GM23248 (cell line): ENCODE measurements at regions not wholly inside any gene's neighbourhood (a gene's known extent, or its start where the extent isn't known, plus 50 kb on each side); places are given as distances from the start of the nearest gene placed in this dataset.

ENCODE experiments used
- DNase-seq: peaks from one replicate; pipeline ENCODE4 v3.0.0-alpha.2; 2015
- H2AFZ ChIP-seq: fragments of 200-600 bp; sonication (generic); 2 replicates; pipeline ENCODE4 v1.6.1; 2016; ENCODE audit warnings: antibody characterized with exemption
- H3F3A ChIP-seq: fragments of 200-600 bp; sonication (generic); 2 replicates; pipeline ENCODE4 v1.6.1; 2016; ENCODE audit warnings: mild to moderate bottlenecking, antibody characterized with exemption, mixed run types; ENCODE audit not compliant: insufficient read depth
- H3K27ac ChIP-seq: fragments of 200-600 bp; sonication (generic); 2 replicates; pipeline ENCODE4 v1.5.1; 2016; ENCODE audit warnings: mild to moderate bottlenecking
- H3K27me3 ChIP-seq: fragments of 200-600 bp; sonication (generic); replicated peaks from 2 replicates; pipeline ENCODE4 v1.6.1; 2016; ENCODE audit warnings: mild to moderate bottlenecking; ENCODE audit not compliant: insufficient read depth
- H3K36me3 ChIP-seq: fragments of 200-600 bp; sonication (generic); 2 replicates; pipeline ENCODE4 v1.6.1; 2016; ENCODE audit warnings: low read depth, mild to moderate bottlenecking
- H3K4me1 ChIP-seq: fragments of 200-600 bp; sonication (generic); 2 replicates; pipeline ENCODE4 v1.6.1; 2016; ENCODE audit warnings: mild to moderate bottlenecking; ENCODE audit not compliant: insufficient read depth
- H3K4me2 ChIP-seq: fragments of 200-600 bp; sonication (generic); one replicate; pipeline ENCODE4 v1.6.1; 2016; ENCODE audit warnings: mild to moderate bottlenecking; ENCODE audit not compliant: unreplicated experiment
- H3K4me3 ChIP-seq: fragments of 200-600 bp; sonication (generic); 2 replicates; pipeline ENCODE4 v1.5.1; 2016; ENCODE audit warnings: mild to moderate bottlenecking
- H3K79me2 ChIP-seq: fragments of 200-600 bp; sonication (generic); 2 replicates; pipeline ENCODE4 v1.6.1; 2016; ENCODE audit warnings: mild to moderate bottlenecking; ENCODE audit not compliant: insufficient read depth
- H3K9ac ChIP-seq: fragments of 200-600 bp; sonication (generic); 2 replicates; pipeline ENCODE4 v1.6.1; 2016; ENCODE audit warnings: mild to moderate bottlenecking
- H3K9me2 ChIP-seq: fragments of 200-600 bp; sonication (generic); 2 replicates; pipeline ENCODE4 v1.6.1; 2016; ENCODE audit warnings: mixed run types, mild to moderate bottlenecking, moderate library complexity; ENCODE audit not compliant: insufficient read depth
- H3K9me3 ChIP-seq: fragments of 200-600 bp; sonication (generic); one replicate; pipeline ENCODE4 v1.6.1; 2017; ENCODE audit warnings: low read depth
- H4K20me1 ChIP-seq: fragments of 200-600 bp; sonication (generic); 2 replicates; pipeline ENCODE4 v1.6.0; 2016; ENCODE audit not compliant: insufficient read depth
- EZH2 ChIP-seq: fragments of 200-600 bp; sonication (generic); IDR thresholded peaks from 2 replicates; pipeline ENCODE4 v1.6.1; 2018; ENCODE audit warnings: antibody characterized with exemption, mild to moderate bottlenecking; ENCODE audit not compliant: insufficient read depth, poor library complexity, severe bottlenecking
- EZH2phosphoT487 ChIP-seq: fragments of 200-600 bp; sonication (generic); IDR thresholded peaks from 2 replicates; pipeline ENCODE4 v1.6.1; 2018; ENCODE audit warnings: antibody characterized with exemption, moderate library complexity, mild to moderate bottlenecking, low read depth; ENCODE audit not compliant: insufficient read depth
- WGBS, 2 experiments: methylation state at CpG; one replicate each; pipeline ENCODE4 v1.1.6; 2015 to 2017; ENCODE audit warnings: low lambda C conversion rate in 2 of 2, low coverage in 1 of 2; ENCODE audit errors: missing lambda C conversion rate in 2 of 2; 5-methylcytosine and 5-hydroxymethylcytosine counted together
- in situ Hi-C: fragments of 300-500 bp; cut with MboI; formaldehyde crosslinking; loops from 2 replicates; pipeline ENCODE4 v1.15.0; 2020

DNA sequence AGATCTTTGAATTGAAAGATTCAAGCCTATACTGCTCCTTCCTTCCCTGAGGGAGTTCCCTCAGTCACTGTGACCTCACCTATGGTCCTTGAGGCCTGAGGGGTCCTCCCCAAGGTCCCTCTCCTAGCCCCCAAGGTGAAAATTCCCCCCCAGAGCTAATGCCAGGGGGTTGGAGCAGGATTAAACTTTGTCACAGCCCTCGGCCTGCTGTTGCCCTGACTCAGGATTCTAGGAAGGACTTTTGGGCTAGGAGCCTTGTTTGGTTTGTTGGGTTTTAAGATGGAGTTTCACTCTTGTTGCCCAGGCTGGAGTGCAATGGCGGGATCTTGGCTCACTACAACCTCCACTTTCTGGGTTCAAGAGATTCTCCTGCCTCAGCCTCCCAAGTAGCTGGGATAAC, 123.2 kb downstream of the C5orf15 start:
- in situ Hi-C loops = no loop called here
- Histone ChIP-seq H3K27me3 (peaks cover 20% of the 10 kb centered on the region), H3K36me3 (no peaks in the 10 kb centered on the region), H3K27ac (no peak overlapping the region), H3K9me3 (no peaks in the 10 kb centered on the region), H2AFZ (no peak overlapping the region), H3F3A (no peaks in the 10 kb centered on the region), H3K79me2 (no peaks in the 10 kb centered on the region), H4K20me1 (no peaks in the 10 kb centered on the region), H3K4me3 (no peak overlapping the region), H3K4me2 (no peak overlapping the region), H3K4me1 (no peaks in the 10 kb centered on the region), H3K9ac (no peak overlapping the region), H3K9me2 (no peaks in the 10 kb centered on the region)
- TF ChIP-seq EZH2 = no peak
- no peak for TF ChIP-seq EZH2phosphoT487
- 37 to 44% methylated on average over 2 of the region's 2 CpGs for WGBS, 2 experiments
- no peak for DNase-seq

DNA sequence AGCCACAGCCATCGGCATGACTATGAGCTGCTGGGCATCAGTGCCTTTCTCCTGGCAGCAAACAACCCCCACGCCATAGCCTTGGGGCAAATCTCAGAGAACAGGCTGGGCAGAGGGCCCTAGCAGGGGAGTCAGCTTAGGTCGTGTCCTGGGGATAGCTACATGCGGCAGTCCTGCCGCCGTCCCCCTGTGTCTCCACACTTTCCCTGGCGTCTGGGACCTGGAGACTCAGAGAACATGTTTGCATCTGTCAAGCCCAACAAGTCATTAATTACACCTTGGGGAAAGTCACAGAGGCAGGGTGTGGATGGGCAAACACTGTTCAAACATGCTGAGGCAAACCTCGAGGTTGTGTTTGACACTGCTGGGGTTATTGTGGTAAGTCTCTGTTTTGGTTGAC, 123.6 kb downstream of the C5orf15 start:
- Histone ChIP-seq H3F3A (no peaks in the 10 kb centered on the region), H3K4me3 (no peak overlapping the region), H3K4me1 (no peaks in the 10 kb centered on the region), H3K27me3 (peaks cover 20% of the 10 kb centered on the region), H3K36me3 (no peaks in the 10 kb centered on the region), H3K79me2 (no peaks in the 10 kb centered on the region), H3K9me3 (no peaks in the 10 kb centered on the region), H3K27ac (no peak overlapping the region), H3K9ac (no peak overlapping the region), H2AFZ (no peak overlapping the region), H4K20me1 (no peaks in the 10 kb centered on the region), H3K9me2 (no peaks in the 10 kb centered on the region), H3K4me2 (no peak overlapping the region)
- TF ChIP-seq EZH2 (no peak), EZH2phosphoT487 (no peak)
- in situ Hi-C loops = no loop called here
- WGBS, 2 experiments = 40 to 41% methylated on average over 8 of the region's 8 CpGs
- no peak for DNase-seq

DNA sequence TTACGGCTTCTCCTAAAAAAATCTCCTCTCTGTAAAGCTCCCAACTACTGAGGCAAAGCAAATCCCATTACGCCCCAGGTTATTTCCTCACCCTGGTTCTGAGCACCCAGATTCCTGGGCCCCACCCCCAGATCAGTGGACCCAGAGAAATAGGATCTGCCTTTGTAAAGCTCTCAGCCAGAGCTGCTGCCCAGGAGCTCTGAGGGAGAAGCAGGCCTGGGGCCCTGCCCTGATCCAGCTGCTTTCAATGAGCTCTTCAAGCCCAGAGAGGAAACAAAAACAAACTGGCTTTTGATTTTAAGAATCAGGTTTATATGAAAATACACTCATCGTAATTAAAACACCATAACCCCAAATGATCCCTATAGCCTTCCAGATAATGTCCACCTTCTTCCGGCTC, 124.5 kb downstream of the C5orf15 start:
- TF ChIP-seq EZH2phosphoT487 = no peak
- no peak for TF ChIP-seq EZH2
- Histone ChIP-seq H3K9me3 (no peaks in the 10 kb centered on the region), H3K9ac (no peak overlapping the region), H4K20me1 (no peaks in the 10 kb centered on the region), H3K4me2 (no peak overlapping the region), H3K4me3 (no peak overlapping the region), H3K27ac (no peak overlapping the region), H3K9me2 (no peaks in the 10 kb centered on the region), H3K27me3 (peaks cover 21% of the 10 kb centered on the region), H3F3A (no peaks in the 10 kb centered on the region), H3K79me2 (no peaks in the 10 kb centered on the region), H3K36me3 (no peaks in the 10 kb centered on the region), H2AFZ (no peak overlapping the region), H3K4me1 (no peaks in the 10 kb centered on the region)
- no peak for DNase-seq
- WGBS, 2 experiments = 19 to 20% methylated on average over 4 of the region's 4 CpGs
- in situ Hi-C loops = no loop called here

DNA sequence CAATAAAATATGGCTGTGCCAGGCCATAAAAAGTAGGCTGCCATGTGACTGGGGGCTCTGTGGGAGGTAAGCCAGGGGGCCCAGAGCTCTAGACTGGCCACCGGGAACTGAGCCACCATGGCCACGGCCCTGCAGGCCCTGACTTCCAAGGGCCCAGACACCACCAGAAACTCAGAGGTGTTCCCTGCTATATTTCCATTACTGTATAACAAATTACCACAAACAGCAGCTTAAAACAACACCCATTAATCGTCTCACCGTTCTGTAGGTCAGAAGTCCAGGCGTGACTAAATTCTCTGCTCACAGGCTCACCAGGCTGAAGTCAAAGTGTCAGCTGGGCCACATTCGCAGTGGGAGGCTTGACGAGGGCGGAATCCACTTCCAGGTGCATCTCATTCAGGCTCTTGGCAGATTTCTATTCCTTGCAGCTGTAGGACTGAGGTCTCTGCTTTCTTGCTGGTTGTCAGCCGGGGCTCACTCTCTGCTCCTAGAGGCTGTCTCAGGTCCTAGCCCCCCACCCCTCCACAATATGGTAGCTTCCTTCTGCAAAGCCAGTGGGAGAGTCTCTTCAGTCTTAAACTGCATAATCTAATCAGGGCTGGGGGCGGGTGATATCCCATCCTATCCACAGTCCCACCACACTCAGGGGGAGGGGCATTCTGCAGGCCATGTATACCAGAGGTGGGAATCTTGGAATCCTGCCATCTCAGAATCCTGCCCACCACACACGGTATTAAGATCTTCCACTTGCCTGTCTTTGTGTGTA, 125.4 kb downstream of the C5orf15 start:
- TF ChIP-seq EZH2 (no peak), EZH2phosphoT487 (no peak)
- Histone ChIP-seq H2AFZ (no peak overlapping the region), H3F3A (no peaks in the 10 kb centered on the region), H4K20me1 (no peaks in the 10 kb centered on the region), H3K27me3 (peaks cover 28% of the 10 kb centered on the region), H3K4me2 (no peak overlapping the region), H3K27ac (no peak overlapping the region), H3K4me1 (no peaks in the 10 kb centered on the region), H3K79me2 (no peaks in the 10 kb centered on the region), H3K9ac (no peak overlapping the region), H3K4me3 (no peak overlapping the region), H3K9me3 (no peaks in the 10 kb centered on the region), H3K36me3 (no peaks in the 10 kb centered on the region), H3K9me2 (no peaks in the 10 kb centered on the region)
- DNase-seq = no peak
- 61 to 64% methylated on average over 11 of the region's 11 CpGs for WGBS, 2 experiments
- in situ Hi-C loops = no loop called here
